CD4-positive, alpha-beta memory T cell (primary cell): ENCODE measurements at regions not wholly inside any gene's neighbourhood (a gene's known extent, or its start where the extent isn't known, plus 50 kb on each side); places are given as distances from the start of the nearest gene placed in this dataset.

Experiments used
- CTCF ChIA-PET: fragments of 350-600 bp; sonication (Branson Sonifier 250); formaldehyde crosslinking; loops from one replicate; lab custom pipeline; 2021; ENCODE audit warnings: inconsistent platforms; ENCODE audit not compliant: partially characterized antibody; lab: Charles Lee
- POLR2A ChIA-PET: fragments of 350-600 bp; sonication (Branson Sonifier 250); formaldehyde crosslinking; loops from one replicate; lab custom pipeline; 2021; ENCODE audit not compliant: partially characterized antibody; lab: Charles Lee
- DNase-seq, 5 donors: peaks; one replicate each; pipeline versions ENCODE4 v3.0.0 to v3.0.0-alpha.2; 2020 to 2022; ENCODE audit warnings: mixed read lengths in 1 of 5
- H3K27ac ChIP-seq: one replicate; pipeline ENCODE4 v1.7.0; 2013; ENCODE audit warnings: low read depth, low read length
- H3K27me3 ChIP-seq: 2 replicates; pipeline ENCODE4 v1.7.0; 2013; ENCODE audit warnings: mild to moderate bottlenecking, low read length, moderate library complexity; ENCODE audit not compliant: insufficient read depth
- H3K36me3 ChIP-seq: 2 replicates; pipeline ENCODE4 v1.7.0; 2013; ENCODE audit warnings: mild to moderate bottlenecking, low read length, moderate library complexity; ENCODE audit not compliant: insufficient read depth
- H3K4me1 ChIP-seq: 2 replicates; pipeline ENCODE4 v1.7.0; 2013; ENCODE audit warnings: mild to moderate bottlenecking, low read length, moderate library complexity; ENCODE audit not compliant: insufficient read depth
- H3K4me3 ChIP-seq, 2 donors: one replicate each; pipeline ENCODE4 v1.7.0; 2013; ENCODE audit warnings: low read length in 2 of 2, mild to moderate bottlenecking in 1 of 2
- H3K9me3 ChIP-seq, 2 donors: one replicate each; pipeline ENCODE4 v1.7.0; 2013; ENCODE audit warnings: low read length in 2 of 2, control low read depth in 1 of 2; ENCODE audit not compliant: control insufficient read depth in 1 of 2
- H3K27ac Mint-ChIP-seq, 7 donors: one replicate each; pipeline ENCODE4 v1.8.0; 2020 to 2021; ENCODE audit warnings: mixed read lengths in 7 of 7, mild to moderate bottlenecking in 6 of 7, inconsistent platforms in 3 of 7, moderate library complexity in 3 of 7
- H3K27me3 Mint-ChIP-seq, 2 donors: one replicate each; pipeline ENCODE4 v1.8.0; 2020 to 2021; ENCODE audit warnings: mixed read lengths in 2 of 2
- H3K36me3 Mint-ChIP-seq, 2 donors: one replicate each; pipeline ENCODE4 v1.8.0; 2020 to 2021; ENCODE audit warnings: mixed read lengths in 2 of 2, inconsistent platforms in 1 of 2, mild to moderate bottlenecking in 1 of 2
- H3K4me1 Mint-ChIP-seq, 4 donors: one replicate each; pipeline ENCODE4 v1.8.0; 2020 to 2021; ENCODE audit warnings: mixed read lengths in 4 of 4, mild to moderate bottlenecking in 1 of 4
- H3K4me3 Mint-ChIP-seq, 8 donors: one replicate each; pipeline ENCODE4 v1.8.0; 2020 to 2021; ENCODE audit warnings: mixed read lengths in 8 of 8, mild to moderate bottlenecking in 7 of 8, moderate library complexity in 6 of 8, inconsistent platforms in 3 of 8
- H3K9me3 Mint-ChIP-seq, 8 donors: one replicate each; pipeline ENCODE4 v1.8.0; 2020 to 2021; ENCODE audit warnings: mixed read lengths in 8 of 8, mild to moderate bottlenecking in 5 of 8, inconsistent platforms in 3 of 8, moderate library complexity in 1 of 8
- intact Hi-C: fragments of 100-400 bp; cut with micrococcal nuclease; formaldehyde crosslinking; loops from one replicate; pipeline ENCODE4 v1.15.1; 2023

DNA sequence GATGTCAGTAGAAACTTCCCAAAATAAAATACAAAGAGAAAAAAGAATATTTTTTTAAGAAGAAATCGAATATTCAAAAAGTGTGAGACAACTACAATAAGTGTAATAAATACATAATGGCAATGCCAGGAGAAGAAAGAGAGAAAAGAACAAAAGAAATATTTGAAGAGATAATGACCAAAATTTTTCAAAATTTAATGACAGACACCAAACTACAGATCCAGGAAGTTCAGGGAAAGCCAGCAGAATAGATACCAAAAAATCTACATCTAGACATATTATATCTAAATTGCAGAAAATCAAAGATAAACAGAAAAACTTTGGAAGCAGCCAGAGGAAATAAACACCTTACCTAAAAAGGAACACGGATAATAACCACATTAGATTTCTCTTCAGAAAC, 66.8 kb upstream of the CDK1 start:
- peak overlapping the region in 1 of 8 donors; percentile 3 for H3K4me3 Mint-ChIP-seq
- H3K4me3 ChIP-seq: no peak overlapping the region
- peak overlapping the region in 1 of 7 donors; percentile 47 for H3K27ac Mint-ChIP-seq
- no peaks in the 10 kb centered on the region for H3K27me3 ChIP-seq
- H3K4me1 Mint-ChIP-seq: peaks cover 43 to 67% (median 48%) of the 10 kb centered on the region in 4 donors
- DNase-seq: no peak
- ChIA-PET POLR2A (no interaction called here), CTCF (interaction anchor here (1.3 to 2.2 kb wide), 2 partner anchors 14 to 65 kb away, joined by 4 to 6 read pairs; no protein-coding TSS in a partner anchor)
- intact Hi-C loops: no loop called here
- H3K27me3 Mint-ChIP-seq: no peaks in the 10 kb centered on the region
- H3K27ac ChIP-seq: no peak overlapping the region
- peaks cover 0 to 11% (median 5%) of the 10 kb centered on the region in 8 donors for H3K9me3 Mint-ChIP-seq
- peaks cover 5 to 7% of the 10 kb centered on the region in 2 donors for H3K36me3 Mint-ChIP-seq
- no peaks in the 10 kb centered on the region for H3K36me3 ChIP-seq
- H3K9me3 ChIP-seq: no peaks in the 10 kb centered on the region
- H3K4me1 ChIP-seq: peaks cover 71% of the 10 kb centered on the region

DNA sequence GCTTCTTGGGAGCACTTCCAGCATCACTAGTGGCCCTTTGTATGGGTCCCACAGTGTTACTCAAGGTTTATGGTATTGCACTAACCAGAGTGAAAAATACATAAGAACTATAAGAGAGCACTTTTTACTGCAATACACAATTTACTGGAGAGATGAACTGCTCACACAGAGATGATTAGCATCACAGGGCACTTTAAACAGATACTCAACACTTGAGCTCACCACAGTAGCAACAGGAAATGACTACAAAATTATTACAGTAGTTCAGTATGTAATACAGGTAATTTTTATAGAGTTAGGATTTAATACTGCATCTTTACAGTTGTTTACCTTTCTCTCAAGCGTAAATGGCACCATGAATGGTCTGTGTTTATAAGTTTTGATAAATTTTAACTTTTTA, 68.2 kb upstream of the CDK1 start:
- H3K27me3 Mint-ChIP-seq: no peaks in the 10 kb centered on the region
- peaks cover 7 to 9% of the 10 kb centered on the region in 2 donors for H3K36me3 Mint-ChIP-seq
- intact Hi-C loops: no loop called here
- H3K4me1 ChIP-seq: peaks cover 72% of the 10 kb centered on the region
- ChIA-PET POLR2A (interaction anchor here (1.0 to 3.0 kb wide), 4 partner anchors 16 to 23 kb away, joined by 3 to 21 read pairs (median 12); no protein-coding TSS in a partner anchor), CTCF (interaction anchor here (1.3 to 2.8 kb wide), 4 partner anchors 16 to 64 kb away, joined by 3 to 7 read pairs (median 5); no protein-coding TSS in a partner anchor)
- peaks cover 0 to 11% (median 5%) of the 10 kb centered on the region in 8 donors for H3K9me3 Mint-ChIP-seq
- H3K4me3 Mint-ChIP-seq: peak overlapping the region in 6 of 8 donors; percentile 29 to 70 (median 55)
- no peaks in the 10 kb centered on the region for H3K27me3 ChIP-seq
- no peaks in the 10 kb centered on the region for H3K9me3 ChIP-seq
- no peaks in the 10 kb centered on the region for H3K36me3 ChIP-seq
- H3K27ac Mint-ChIP-seq: peak overlapping the region in 5 of 7 donors; percentile 13 to 80 (median 25)
- H3K27ac ChIP-seq: no peak overlapping the region
- peak in 1 of 5 donors; percentile 16 for DNase-seq
- H3K4me1 Mint-ChIP-seq: peaks cover 49 to 74% (median 53%) of the 10 kb centered on the region in 4 donors
- no peak overlapping the region for H3K4me3 ChIP-seq

DNA sequence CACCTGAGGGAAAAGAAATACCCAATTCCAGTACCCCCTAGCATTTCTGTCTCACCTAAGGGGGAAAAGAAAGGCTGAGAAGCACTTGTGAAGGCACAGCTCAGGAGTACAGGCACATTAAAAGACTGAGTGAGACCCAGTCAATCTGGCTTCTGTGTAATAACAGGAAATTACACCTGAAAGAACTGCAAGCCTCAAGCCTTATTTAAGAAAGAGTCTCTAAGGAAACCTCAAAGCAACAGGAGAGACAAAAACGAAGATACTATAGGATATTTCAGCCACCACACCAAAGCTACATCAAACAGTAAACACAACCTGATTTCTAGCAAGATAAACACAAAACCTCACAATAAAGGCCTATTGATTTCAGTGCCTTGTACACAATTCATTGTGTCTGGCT, 69.6 kb upstream of the CDK1 start:
- Mint-ChIP-seq H3K4me1 (peaks cover 46 to 75% (median 53%) of the 10 kb centered on the region in 4 donors), H3K27ac (peak overlapping the region; percentile 80 to 98 (median 89)), H3K9me3 (peaks cover 0 to 11% (median 4%) of the 10 kb centered on the region in 8 donors), H3K27me3 (no peaks in the 10 kb centered on the region), H3K4me3 (peak overlapping the region in 7 of 8 donors; percentile 50 to 72 (median 63)), H3K36me3 (peaks cover 7 to 9% of the 10 kb centered on the region in 2 donors)
- intact Hi-C loops: loop anchor here (1.0 kb wide), 1 partner anchor 20 kb away; no protein-coding TSS in a partner anchor
- Histone ChIP-seq H3K4me3 (no peak overlapping the region), H3K36me3 (no peaks in the 10 kb centered on the region), H3K9me3 (no peaks in the 10 kb centered on the region), H3K27ac (peak overlapping the region; percentile 29), H3K27me3 (no peaks in the 10 kb centered on the region), H3K4me1 (peaks cover 71% of the 10 kb centered on the region)
- ChIA-PET POLR2A (interaction anchor here (0.6 to 3.0 kb wide), 10 partner anchors 10 to 1193 kb away, joined by 3 to 21 read pairs (median 4); partner anchors contain the start of genes ARID5B and CDK1), CTCF (interaction anchor here (1.3 to 2.8 kb wide), 2 partner anchors 20 to 22 kb away, joined by 3 to 7 read pairs; no protein-coding TSS in a partner anchor)
- DNase-seq: peak in 3 of 5 donors; percentile 53 to 62 (median 59)

DNA sequence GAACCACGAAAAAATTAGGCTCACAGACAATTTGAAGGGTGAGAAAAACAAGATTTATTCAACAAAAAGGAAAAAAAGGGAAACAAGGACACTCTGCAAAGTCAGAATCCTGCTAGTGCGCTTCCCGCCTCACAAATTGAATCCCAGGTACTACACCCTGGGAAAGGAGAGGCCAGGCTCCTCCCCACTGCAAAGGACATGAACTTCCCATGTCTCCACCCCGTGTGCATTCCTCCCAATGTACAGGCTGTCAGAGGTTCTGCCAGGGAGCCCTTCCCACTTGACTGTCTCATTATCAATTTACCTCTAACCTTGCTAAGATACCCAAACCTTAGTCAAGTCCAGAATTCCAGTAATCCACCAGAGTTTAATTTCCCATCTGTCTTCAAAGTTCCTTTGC, 70.4 kb upstream of the CDK1 start:
- Mint-ChIP-seq H3K9me3 (peaks cover 0 to 11% (median 4%) of the 10 kb centered on the region in 8 donors), H3K27ac (peak overlapping the region; percentile 80 to 98 (median 89)), H3K4me3 (peak overlapping the region in 6 of 8 donors; percentile 44 to 72 (median 65)), H3K27me3 (no peaks in the 10 kb centered on the region), H3K36me3 (peaks cover 7 to 9% of the 10 kb centered on the region in 2 donors), H3K4me1 (peaks cover 45 to 75% (median 52%) of the 10 kb centered on the region in 4 donors)
- no peak for DNase-seq
- H3K27ac ChIP-seq: no peak overlapping the region
- CTCF ChIA-PET: interaction anchor here (1.0 kb wide), 1 partner anchor 23 kb away, joined by 3 read pairs; no protein-coding TSS in a partner anchor
- H3K4me3 ChIP-seq: no peak overlapping the region
- H3K27me3 ChIP-seq: no peaks in the 10 kb centered on the region
- POLR2A ChIA-PET: interaction anchor here (0.9 to 3.0 kb wide), 4 partner anchors 19 to 26 kb away, joined by 4 to 17 read pairs (median 14); no protein-coding TSS in a partner anchor
- no peaks in the 10 kb centered on the region for H3K36me3 ChIP-seq
- intact Hi-C loops: loop anchor here (1.0 kb wide), 1 partner anchor 20 kb away; no protein-coding TSS in a partner anchor
- peaks cover 64% of the 10 kb centered on the region for H3K4me1 ChIP-seq
- H3K9me3 ChIP-seq: no peaks in the 10 kb centered on the region

DNA sequence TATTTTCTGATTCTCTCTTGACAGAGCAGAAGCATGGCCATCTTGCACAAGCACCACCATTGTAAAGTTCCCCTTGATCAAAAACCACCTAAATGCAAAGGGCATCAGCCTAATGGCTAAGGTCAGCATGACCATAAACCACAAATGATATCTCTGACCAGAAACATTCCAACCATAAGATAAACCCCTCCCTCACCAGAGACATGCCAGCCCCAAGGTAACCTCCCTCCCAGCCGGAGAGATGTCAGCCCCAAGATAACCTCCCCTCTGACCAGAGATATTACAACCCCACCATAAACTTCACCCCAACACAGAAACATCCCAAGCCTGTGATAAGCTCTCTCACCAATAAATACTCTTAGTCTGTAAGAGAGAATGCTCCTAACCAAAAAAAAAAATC, 72.1 kb upstream of the CDK1 start:
- Mint-ChIP-seq H3K27ac (peak overlapping the region in 6 of 7 donors; percentile 3 to 80 (median 54)), H3K36me3 (peaks cover 8 to 19% of the 10 kb centered on the region in 2 donors), H3K4me1 (peaks cover 50 to 76% (median 55%) of the 10 kb centered on the region in 4 donors), H3K27me3 (no peaks in the 10 kb centered on the region), H3K9me3 (peaks cover 0 to 8% (median 5%) of the 10 kb centered on the region in 8 donors), H3K4me3 (peak overlapping the region in 3 of 8 donors; percentile 21 to 54 (median 41))
- intact Hi-C loops: no loop called here
- DNase-seq: no peak
- CTCF ChIA-PET: interaction anchor here (0.9 to 2.3 kb wide), 2 partner anchors 28 to 56 kb away, joined by 3 to 7 read pairs; no protein-coding TSS in a partner anchor
- POLR2A ChIA-PET: interaction anchor here (0.9 kb wide), 1 partner anchor 24 kb away, joined by 4 read pairs; no protein-coding TSS in a partner anchor
- Histone ChIP-seq H3K9me3 (no peaks in the 10 kb centered on the region), H3K27ac (no peak overlapping the region), H3K4me3 (no peak overlapping the region), H3K36me3 (no peaks in the 10 kb centered on the region), H3K4me1 (peaks cover 58% of the 10 kb centered on the region), H3K27me3 (no peaks in the 10 kb centered on the region)

DNA sequence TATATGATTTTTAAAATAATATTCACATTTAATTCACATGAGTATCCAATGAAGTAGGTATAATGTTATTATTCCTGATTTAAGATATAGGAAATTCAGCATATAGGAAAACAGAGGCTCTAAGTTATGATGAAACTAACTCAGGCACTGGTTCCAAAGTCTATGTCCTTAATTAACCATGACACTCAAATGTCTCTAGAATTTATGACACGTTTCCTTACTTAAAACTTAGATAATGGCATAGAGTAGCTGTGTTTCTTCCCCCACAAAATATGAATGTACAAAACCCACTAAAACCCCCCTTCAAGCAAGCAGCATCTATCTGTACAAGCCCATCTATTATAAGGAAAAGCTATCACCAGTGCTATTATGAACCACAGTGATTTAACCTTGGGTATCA, 72.9 kb upstream of the CDK1 start:
- Mint-ChIP-seq H3K27me3 (no peaks in the 10 kb centered on the region), H3K4me3 (peak overlapping the region in 1 of 8 donors; percentile 21), H3K4me1 (peaks cover 50 to 71% (median 54%) of the 10 kb centered on the region in 4 donors), H3K27ac (peak overlapping the region in 4 of 7 donors; percentile 1 to 80 (median 35)), H3K36me3 (peaks cover 8 to 20% of the 10 kb centered on the region in 2 donors), H3K9me3 (peaks cover 0 to 8% (median 5%) of the 10 kb centered on the region in 8 donors)
- ChIA-PET POLR2A (interaction anchor here (0.9 kb wide), 1 partner anchor 25 kb away, joined by 4 read pairs; no protein-coding TSS in a partner anchor), CTCF (interaction anchor here (2.3 kb wide), 1 partner anchor 56 kb away, joined by 7 read pairs; no protein-coding TSS in a partner anchor)
- Histone ChIP-seq H3K4me3 (no peak overlapping the region), H3K4me1 (peaks cover 51% of the 10 kb centered on the region), H3K27ac (no peak overlapping the region), H3K27me3 (no peaks in the 10 kb centered on the region), H3K9me3 (no peaks in the 10 kb centered on the region), H3K36me3 (no peaks in the 10 kb centered on the region)
- no peak for DNase-seq
- intact Hi-C loops: no loop called here
